ENCODE measurements at regions not wholly inside any gene's neighbourhood (a gene's known extent, or its start where the extent isn't known, plus 50 kb on each side); places are given as distances from the start of the nearest gene placed in this dataset.

- Histone ChIP-seq H3K27ac (ENCODE audit: insufficient read depth, low read length, poor library complexity, severe bottlenecking) (peak overlapping the region; percentile 60), H3K36me3 (ENCODE audit: control insufficient read depth, insufficient read depth, low read length) (no peaks in the 10 kb centered on the region), H3K4me3 (ENCODE audit: low read depth, low read length) (no peak overlapping the region), H3K9me3 (ENCODE audit: control insufficient read depth in 2 of 2, low read length in 2 of 2) (no peaks in the 10 kb centered on the region), H3K4me1 (ENCODE audit: control insufficient read depth, insufficient read depth, low read length, poor library complexity, severe bottlenecking) (peaks cover 17% of the 10 kb centered on the region), H3K27me3 (ENCODE audit: control insufficient read depth, insufficient read depth, low read length) (no peaks in the 10 kb centered on the region)
- H3K4me3 Mint-ChIP-seq = peak overlapping the region; percentile 47 to 89 (median 63)
- no peaks in the 10 kb centered on the region for H3K36me3 Mint-ChIP-seq
- no peak for ATAC-seq (ENCODE audit: low read depth in 2 of 2)
- peaks cover 0 to 11% (median 2%) of the 10 kb centered on the region in 4 donors for H3K4me1 Mint-ChIP-seq
- peak overlapping the region in 2 of 3 donors; percentile 74 to 91 for H3K27ac Mint-ChIP-seq
- no peak for DNase-seq
- no peaks in the 10 kb centered on the region for H3K27me3 Mint-ChIP-seq
- no peaks in the 10 kb centered on the region for H3K9me3 Mint-ChIP-seq
Observed at GRCh38 chr22:46043339-46043738, 66.4 kb upstream of the WNT7B start.

- DNase-seq = peak in 1 of 3 donors; percentile 10
- Mint-ChIP-seq H3K4me3 (peak overlapping the region; percentile 47 to 89 (median 86)), H3K27ac (peak overlapping the region; percentile 87 to 91 (median 88)), H3K36me3 (no peaks in the 10 kb centered on the region), H3K9me3 (no peaks in the 10 kb centered on the region), H3K4me1 (peaks cover 0 to 11% (median 2%) of the 10 kb centered on the region in 4 donors), H3K27me3 (no peaks in the 10 kb centered on the region)
- Histone ChIP-seq H3K4me1 (ENCODE audit: control insufficient read depth, insufficient read depth, low read length, poor library complexity, severe bottlenecking) (peaks cover 17% of the 10 kb centered on the region), H3K36me3 (ENCODE audit: control insufficient read depth, insufficient read depth, low read length) (no peaks in the 10 kb centered on the region), H3K9me3 (ENCODE audit: control insufficient read depth in 2 of 2, low read length in 2 of 2) (no peaks in the 10 kb centered on the region), H3K27me3 (ENCODE audit: control insufficient read depth, insufficient read depth, low read length) (no peaks in the 10 kb centered on the region), H3K27ac (ENCODE audit: insufficient read depth, low read length, poor library complexity, severe bottlenecking) (peak overlapping the region; percentile 60), H3K4me3 (ENCODE audit: low read depth, low read length) (peak overlapping the region; percentile 48)
- peak in 1 of 2 donors; percentile 47 for ATAC-seq (ENCODE audit: low read depth in 2 of 2)
Observed at GRCh38 chr22:46043816-46044620, 67.1 kb upstream of the WNT7B start.

- ATAC-seq (ENCODE audit: low read depth in 2 of 2) = peak; percentile 44 to 55
- no peaks in the 10 kb centered on the region for H3K36me3 Mint-ChIP-seq
Observed at GRCh38 chr22:46044621-46045458, 67.9 kb upstream of the WNT7B start.

GRCh38 chr22:46045459-46046298, 68.7 kb upstream of the WNT7B start:
- Mint-ChIP-seq H3K4me1 (peaks cover 0 to 11% (median 2%) of the 10 kb centered on the region in 4 donors), H3K9me3 (no peaks in the 10 kb centered on the region), H3K27ac (peak overlapping the region in 2 of 3 donors; percentile 46 to 94), H3K4me3 (peak overlapping the region in 3 of 4 donors; percentile 73 to 82 (median 76)), H3K27me3 (no peaks in the 10 kb centered on the region), H3K36me3 (no peaks in the 10 kb centered on the region)
- Histone ChIP-seq H3K9me3 (ENCODE audit: control insufficient read depth in 2 of 2, low read length in 2 of 2) (no peaks in the 10 kb centered on the region), H3K27me3 (ENCODE audit: control insufficient read depth, insufficient read depth, low read length) (no peaks in the 10 kb centered on the region), H3K27ac (ENCODE audit: insufficient read depth, low read length, poor library complexity, severe bottlenecking) (peak overlapping the region; percentile 41), H3K36me3 (ENCODE audit: control insufficient read depth, insufficient read depth, low read length) (no peaks in the 10 kb centered on the region), H3K4me3 (ENCODE audit: low read depth, low read length) (no peak overlapping the region), H3K4me1 (ENCODE audit: control insufficient read depth, insufficient read depth, low read length, poor library complexity, severe bottlenecking) (peaks cover 17% of the 10 kb centered on the region)
- DNase-seq (no peak), ATAC-seq (ENCODE audit: low read depth in 2 of 2) (no peak)

More at GRCh38 chr22:46044621-46045458, 67.9 kb upstream of the WNT7B start:
- H3K9me3 ChIP-seq (ENCODE audit: control insufficient read depth in 2 of 2, low read length in 2 of 2) = no peaks in the 10 kb centered on the region
- peak in 2 of 3 donors; percentile 32 to 34 for DNase-seq
- Mint-ChIP-seq H3K27me3 (no peaks in the 10 kb centered on the region), H3K4me1 (peaks cover 0 to 11% (median 2%) of the 10 kb centered on the region in 4 donors), H3K4me3 (peak overlapping the region; percentile 47 to 89 (median 86)), H3K9me3 (no peaks in the 10 kb centered on the region), H3K27ac (peak overlapping the region; percentile 87 to 91 (median 88))
- H3K4me3 ChIP-seq (ENCODE audit: low read depth, low read length) = peak overlapping the region; percentile 48
- H3K4me1 ChIP-seq (ENCODE audit: control insufficient read depth, insufficient read depth, low read length, poor library complexity, severe bottlenecking) = peaks cover 17% of the 10 kb centered on the region
- H3K27me3 ChIP-seq (ENCODE audit: control insufficient read depth, insufficient read depth, low read length) = no peaks in the 10 kb centered on the region
- no peaks in the 10 kb centered on the region for H3K36me3 ChIP-seq (ENCODE audit: control insufficient read depth, insufficient read depth, low read length)
- peak overlapping the region; percentile 60 for H3K27ac ChIP-seq (ENCODE audit: insufficient read depth, low read length, poor library complexity, severe bottlenecking)

GRCh38 chr22:46046299-46046685, 69.3 kb upstream of the WNT7B start:
- H3K4me3 Mint-ChIP-seq = peak overlapping the region in 2 of 4 donors; percentile 31 to 66
- H3K4me1 Mint-ChIP-seq = peaks cover 0 to 11% (median 2%) of the 10 kb centered on the region in 4 donors
- H3K36me3 Mint-ChIP-seq = no peaks in the 10 kb centered on the region
- no peaks in the 10 kb centered on the region for H3K27me3 Mint-ChIP-seq
- H3K36me3 ChIP-seq (ENCODE audit: control insufficient read depth, insufficient read depth, low read length) = no peaks in the 10 kb centered on the region
- peaks cover 17% of the 10 kb centered on the region for H3K4me1 ChIP-seq (ENCODE audit: control insufficient read depth, insufficient read depth, low read length, poor library complexity, severe bottlenecking)
- H3K27me3 ChIP-seq (ENCODE audit: control insufficient read depth, insufficient read depth, low read length) = no peaks in the 10 kb centered on the region
- H3K9me3 ChIP-seq (ENCODE audit: control insufficient read depth in 2 of 2, low read length in 2 of 2) = no peaks in the 10 kb centered on the region
- DNase-seq (no peak), ATAC-seq (ENCODE audit: low read depth in 2 of 2) (no peak)
- H3K27ac Mint-ChIP-seq = peak overlapping the region in 2 of 3 donors; percentile 17 to 94
- no peak overlapping the region for H3K27ac ChIP-seq (ENCODE audit: insufficient read depth, low read length, poor library complexity, severe bottlenecking)
- H3K4me3 ChIP-seq (ENCODE audit: low read depth, low read length) = no peak overlapping the region
- no peaks in the 10 kb centered on the region for H3K9me3 Mint-ChIP-seq

GRCh38 chr22:46047226-46047625, 70.3 kb upstream of the WNT7B start:
- H3K9me3 ChIP-seq (ENCODE audit: control insufficient read depth in 2 of 2, low read length in 2 of 2) = no peaks in the 10 kb centered on the region
- Mint-ChIP-seq H3K36me3 (no peaks in the 10 kb centered on the region), H3K27me3 (no peaks in the 10 kb centered on the region), H3K27ac (peak overlapping the region in 2 of 3 donors; percentile 17 to 56), H3K4me3 (peak overlapping the region in 1 of 4 donors; percentile 29), H3K9me3 (no peaks in the 10 kb centered on the region), H3K4me1 (peaks cover 0 to 11% (median 2%) of the 10 kb centered on the region in 4 donors)
- H3K27me3 ChIP-seq (ENCODE audit: control insufficient read depth, insufficient read depth, low read length) = no peaks in the 10 kb centered on the region
- no peak overlapping the region for H3K27ac ChIP-seq (ENCODE audit: insufficient read depth, low read length, poor library complexity, severe bottlenecking)
- H3K4me3 ChIP-seq (ENCODE audit: low read depth, low read length) = no peak overlapping the region
- DNase-seq = no peak
- H3K36me3 ChIP-seq (ENCODE audit: control insufficient read depth, insufficient read depth, low read length) = no peaks in the 10 kb centered on the region
- ATAC-seq (ENCODE audit: low read depth in 2 of 2) = no peak
- peaks cover 24% of the 10 kb centered on the region for H3K4me1 ChIP-seq (ENCODE audit: control insufficient read depth, insufficient read depth, low read length, poor library complexity, severe bottlenecking)
